ENCODE measurements at regions not wholly inside any gene's neighbourhood (a gene's known extent, or its start where the extent isn't known, plus 50 kb on each side); places are given as distances from the start of the nearest gene placed in this dataset.

DNA sequence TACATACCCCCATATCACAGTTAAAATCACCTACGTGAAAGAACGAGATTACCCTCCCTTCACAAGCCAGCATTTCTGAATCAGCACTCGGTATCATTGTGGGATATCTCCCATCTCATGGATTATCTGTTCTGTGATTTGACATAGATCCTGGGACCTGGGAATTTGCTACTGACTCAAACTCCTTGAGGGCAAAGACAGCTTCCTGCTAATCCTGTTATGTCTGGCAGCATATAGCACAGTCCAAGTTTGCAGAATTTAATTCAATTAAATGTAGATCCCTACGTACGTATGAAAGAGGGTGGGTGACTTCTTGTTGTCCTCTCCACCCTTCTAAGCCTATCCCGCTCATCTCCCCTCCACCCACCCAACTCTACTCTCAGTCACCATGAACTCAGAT lies 476.5 kb downstream of the KLF5 start:
- Histone ChIP-seq H3K9ac (ENCODE audit: insufficient read depth, low read length, poor library complexity, severe bottlenecking) (no peak overlapping the region), H3K4me3 (replicated peaks in 1 of 3; ENCODE audit: low read depth in 2 of 3, low read length in 3 of 3) (no peak overlapping the region), H3K4me2 (replicated peaks; ENCODE audit: extremely low read depth, low read length, poor library complexity, severe bottlenecking) (no peak overlapping the region), H3K79me2 (ENCODE audit: insufficient read depth, low read length) (no peaks in the 10 kb centered on the region), H4K20me1 (ENCODE audit: insufficient read depth, low read length) (no peaks in the 10 kb centered on the region), H3K36me3 (replicated peaks in 1 of 2; ENCODE audit: control insufficient read depth in 1 of 2, insufficient read depth in 2 of 2, low read length in 2 of 2) (no peaks in the 10 kb centered on the region), H3K27ac (ENCODE audit: low read depth in 1 of 2, low read length in 2 of 2) (no peak overlapping the region), H3K9me3 (replicated peaks in 1 of 2; ENCODE audit: control insufficient read depth in 1 of 2, insufficient read depth in 1 of 2, low read length in 2 of 2) (peaks cover 0 to 3% of the 10 kb centered on the region in 2 donors), H2AFZ (ENCODE audit: insufficient read depth, low read depth, low read length, poor library complexity, severe bottlenecking) (no peak overlapping the region), H3K4me1 (ENCODE audit: control insufficient read depth in 1 of 2, insufficient read depth in 2 of 2, low read length in 2 of 2) (no peaks in the 10 kb centered on the region), H3K27me3 (ENCODE audit: control insufficient read depth in 2 of 2, insufficient read depth in 2 of 2, low read length in 2 of 2) (no peaks in the 10 kb centered on the region)
- Mint-ChIP-seq H3K4me3 (no peak overlapping the region), H3K27me3 (ENCODE audit: low read depth in 3 of 3) (peaks cover 0 to 1% (median 0%) of the 10 kb centered on the region in 3 donors), H3K27ac (peak overlapping the region in 1 of 7 donors; percentile 35), H3K36me3 (no peaks in the 10 kb centered on the region), H3K9me3 (peaks cover 0 to 8% (median 0%) of the 10 kb centered on the region in 7 donors), H3K4me1 (no peaks in the 10 kb centered on the region)
- DNase-seq: no peak
- WGBS (ENCODE audit: insufficient coverage): no CpG with 5 or more reads among the region's 6 CpGs
- intact Hi-C loops (cut with micrococcal nuclease): no loop called here
- TF ChIP-seq, protein P1, sequence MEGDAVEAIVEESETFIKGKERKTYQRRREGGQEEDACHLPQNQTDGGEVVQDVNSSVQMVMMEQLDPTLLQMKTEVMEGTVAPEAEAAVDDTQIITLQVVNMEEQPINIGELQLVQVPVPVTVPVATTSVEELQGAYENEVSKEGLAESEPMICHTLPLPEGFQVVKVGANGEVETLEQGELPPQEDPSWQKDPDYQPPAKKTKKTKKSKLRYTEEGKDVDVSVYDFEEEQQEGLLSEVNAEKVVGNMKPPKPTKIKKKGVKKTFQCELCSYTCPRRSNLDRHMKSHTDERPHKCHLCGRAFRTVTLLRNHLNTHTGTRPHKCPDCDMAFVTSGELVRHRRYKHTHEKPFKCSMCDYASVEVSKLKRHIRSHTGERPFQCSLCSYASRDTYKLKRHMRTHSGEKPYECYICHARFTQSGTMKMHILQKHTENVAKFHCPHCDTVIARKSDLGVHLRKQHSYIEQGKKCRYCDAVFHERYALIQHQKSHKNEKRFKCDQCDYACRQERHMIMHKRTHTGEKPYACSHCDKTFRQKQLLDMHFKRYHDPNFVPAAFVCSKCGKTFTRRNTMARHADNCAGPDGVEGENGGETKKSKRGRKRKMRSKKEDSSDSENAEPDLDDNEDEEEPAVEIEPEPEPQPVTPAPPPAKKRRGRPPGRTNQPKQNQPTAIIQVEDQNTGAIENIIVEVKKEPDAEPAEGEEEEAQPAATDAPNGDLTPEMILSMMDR (IDR thresholded peaks at IDR 0.05): no peak

DNA sequence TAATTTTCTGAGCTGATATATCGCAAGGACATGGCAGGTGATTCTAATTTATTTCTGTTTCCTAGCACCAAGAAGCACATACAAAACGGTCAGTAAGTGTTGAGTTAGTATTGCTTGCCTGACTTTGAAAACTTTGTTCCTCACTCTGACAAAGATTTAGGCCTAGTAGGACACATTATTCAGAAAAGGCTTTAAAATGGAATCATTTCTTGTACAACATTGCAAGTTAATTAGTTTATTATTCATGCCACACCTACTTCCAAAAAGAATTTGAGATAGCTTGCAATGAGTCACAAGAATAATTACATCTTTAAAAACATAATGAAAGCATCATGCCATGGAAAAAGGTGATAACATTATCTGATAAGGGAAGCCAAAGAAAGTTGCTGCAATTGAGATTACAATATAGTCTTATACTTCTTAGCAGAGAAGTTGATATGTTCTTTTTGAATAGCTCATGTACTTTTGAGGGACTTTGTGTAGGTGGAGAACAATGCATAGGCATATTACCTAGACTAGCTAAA lies 474.2 kb downstream of the KLF5 start:
- DNase-seq: no peak
- Mint-ChIP-seq H3K9me3 (peaks cover 0 to 8% (median 0%) of the 10 kb centered on the region in 7 donors), H3K27me3 (ENCODE audit: low read depth in 3 of 3) (peaks cover 0 to 1% (median 0%) of the 10 kb centered on the region in 3 donors), H3K27ac (no peak overlapping the region), H3K4me1 (no peaks in the 10 kb centered on the region), H3K36me3 (no peaks in the 10 kb centered on the region), H3K4me3 (no peak overlapping the region)
- Histone ChIP-seq H3K27ac (ENCODE audit: low read depth in 1 of 2, low read length in 2 of 2) (no peak overlapping the region), H3K27me3 (ENCODE audit: control insufficient read depth in 2 of 2, insufficient read depth in 2 of 2, low read length in 2 of 2) (no peaks in the 10 kb centered on the region), H2AFZ (ENCODE audit: insufficient read depth, low read depth, low read length, poor library complexity, severe bottlenecking) (no peak overlapping the region), H3K36me3 (replicated peaks in 1 of 2; ENCODE audit: control insufficient read depth in 1 of 2, insufficient read depth in 2 of 2, low read length in 2 of 2) (no peaks in the 10 kb centered on the region), H3K9ac (ENCODE audit: insufficient read depth, low read length, poor library complexity, severe bottlenecking) (no peak overlapping the region), H3K79me2 (ENCODE audit: insufficient read depth, low read length) (no peaks in the 10 kb centered on the region), H3K4me1 (ENCODE audit: control insufficient read depth in 1 of 2, insufficient read depth in 2 of 2, low read length in 2 of 2) (no peaks in the 10 kb centered on the region), H4K20me1 (ENCODE audit: insufficient read depth, low read length) (no peaks in the 10 kb centered on the region), H3K4me3 (replicated peaks in 1 of 3; ENCODE audit: low read depth in 2 of 3, low read length in 3 of 3) (no peak overlapping the region), H3K9me3 (replicated peaks in 1 of 2; ENCODE audit: control insufficient read depth in 1 of 2, insufficient read depth in 1 of 2, low read length in 2 of 2) (peaks cover 0 to 3% of the 10 kb centered on the region in 2 donors), H3K4me2 (replicated peaks; ENCODE audit: extremely low read depth, low read length, poor library complexity, severe bottlenecking) (no peak overlapping the region)
- TF ChIP-seq, protein P1 (IDR thresholded peaks at IDR 0.05): no peak
- no CpG with 5 or more reads among the region's 2 CpGs for WGBS (ENCODE audit: insufficient coverage)
- intact Hi-C loops (cut with micrococcal nuclease): no loop called here

Measured in CD14-positive monocyte (primary cell).